Keratinocyte (primary cell): ENCODE measurements at regions not wholly inside any gene's neighbourhood (a gene's known extent, or its start where the extent isn't known, plus 50 kb on each side); places are given as distances from the start of the nearest gene placed in this dataset.

ENCODE experiments used
- EZH2 ChIP-seq: IDR thresholded peaks from one replicate; pipeline ENCODE4 v1.6.1; 2012; ENCODE audit warnings: inconsistent platforms, mild to moderate bottlenecking, low read length, moderate library complexity
- TF ChIP-seq, protein P1 (sequence below), 3 experiments: IDR thresholded peaks in 1 of 3; conservative IDR thresholded peaks in 1 of 3; optimal IDR thresholded peaks in 1 of 3; 2 replicates in 2 of 3; 3 replicates in 1 of 3; pipeline versions ENCODE3 to v1.5.1; 2011; ENCODE audit warnings: low read length in 3 of 3, mild to moderate bottlenecking in 3 of 3, moderate library complexity in 2 of 3, control low read depth in 1 of 3, inconsistent platforms in 1 of 3; ENCODE audit not compliant: insufficient read depth in 2 of 3; ENCODE audit errors: extremely low read depth in 1 of 3

DNA sequence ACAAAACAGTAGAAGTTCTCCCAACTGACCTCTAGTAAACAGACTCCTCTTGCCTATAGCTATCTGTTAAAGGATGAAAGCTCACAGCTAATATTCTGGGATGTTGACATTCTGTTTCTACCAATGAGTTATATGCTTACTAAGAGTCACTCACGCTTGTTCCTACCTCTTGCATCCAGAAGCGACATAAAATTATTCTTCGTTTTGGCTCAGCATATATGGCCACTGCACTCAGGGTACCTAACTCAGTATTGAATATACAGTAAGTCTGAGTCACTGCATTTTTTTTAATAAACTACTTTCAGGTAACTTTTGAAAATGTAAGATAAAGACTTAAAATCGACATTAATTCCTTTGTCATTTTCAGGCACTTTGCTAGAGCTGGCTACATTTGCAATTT lies 214.4 kb upstream of the STXBP5 start:
- TF ChIP-seq EZH2 = no peak
- TF ChIP-seq, protein P1, sequence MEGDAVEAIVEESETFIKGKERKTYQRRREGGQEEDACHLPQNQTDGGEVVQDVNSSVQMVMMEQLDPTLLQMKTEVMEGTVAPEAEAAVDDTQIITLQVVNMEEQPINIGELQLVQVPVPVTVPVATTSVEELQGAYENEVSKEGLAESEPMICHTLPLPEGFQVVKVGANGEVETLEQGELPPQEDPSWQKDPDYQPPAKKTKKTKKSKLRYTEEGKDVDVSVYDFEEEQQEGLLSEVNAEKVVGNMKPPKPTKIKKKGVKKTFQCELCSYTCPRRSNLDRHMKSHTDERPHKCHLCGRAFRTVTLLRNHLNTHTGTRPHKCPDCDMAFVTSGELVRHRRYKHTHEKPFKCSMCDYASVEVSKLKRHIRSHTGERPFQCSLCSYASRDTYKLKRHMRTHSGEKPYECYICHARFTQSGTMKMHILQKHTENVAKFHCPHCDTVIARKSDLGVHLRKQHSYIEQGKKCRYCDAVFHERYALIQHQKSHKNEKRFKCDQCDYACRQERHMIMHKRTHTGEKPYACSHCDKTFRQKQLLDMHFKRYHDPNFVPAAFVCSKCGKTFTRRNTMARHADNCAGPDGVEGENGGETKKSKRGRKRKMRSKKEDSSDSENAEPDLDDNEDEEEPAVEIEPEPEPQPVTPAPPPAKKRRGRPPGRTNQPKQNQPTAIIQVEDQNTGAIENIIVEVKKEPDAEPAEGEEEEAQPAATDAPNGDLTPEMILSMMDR (optimal IDR thresholded peaks at IDR 0.05 in 1 of 3, IDR thresholded peaks at IDR 0.05 in 1 of 3, conservative IDR thresholded peaks at IDR 0.05 in 1 of 3; ENCODE audit: extremely low read depth in 1 of 3, insufficient read depth in 2 of 3, low read length in 3 of 3) = no peak
